ENCODE measurements at regions not wholly inside any gene's neighbourhood (a gene's known extent, or its start where the extent isn't known, plus 50 kb on each side); places are given as distances from the start of the nearest gene placed in this dataset.

DNA sequence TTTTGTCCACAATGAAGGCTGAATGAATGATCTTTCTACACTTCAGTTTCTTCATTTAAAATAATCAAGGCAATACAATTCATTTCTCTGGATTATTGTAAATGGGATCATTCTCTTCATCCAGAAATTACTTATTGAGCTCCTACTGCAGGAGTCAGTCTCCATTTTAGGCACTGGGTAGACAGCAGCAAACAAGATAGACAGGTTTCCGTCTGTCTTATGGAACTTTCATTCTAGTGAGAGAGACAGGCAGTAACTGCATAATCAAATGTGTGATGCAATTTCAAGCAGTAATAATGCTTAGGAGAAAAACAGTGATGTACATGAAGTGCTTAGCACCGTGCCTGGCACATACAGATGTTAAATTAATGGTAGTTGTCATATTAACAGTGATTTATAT lies 118.9 kb downstream of the SUDS3 start:
- ChIA-PET CTCF (no interaction called here), RAD21 (ENCODE audit: low non-redundant PET in 1 of 2, low total read pairs in 2 of 2, uncharacterized antibody in 2 of 2, unreplicated experiment in 2 of 2) (no interaction called here), POLR2A (interaction anchor here (0.7 kb wide), 1 partner anchor 118 kb away, joined by 3 read pairs; no protein-coding TSS in a partner anchor)
- H3K9me2 ChIP-seq (ENCODE audit: insufficient read depth) = no peaks in the 10 kb centered on the region
- no peaks in the 10 kb centered on the region for H3K79me2 ChIP-seq (ENCODE audit: insufficient read depth, low read length)
- no peaks in the 10 kb centered on the region for H3K4me1 ChIP-seq (ENCODE audit: control insufficient read depth in 1 of 2, insufficient read depth in 2 of 2, low read length in 2 of 2)
- no TSS peak for BruUV-seq (replicated peaks)
- peaks cover 16% of the 10 kb centered on the region for H3K27me3 ChIP-seq (ENCODE audit: insufficient read depth, low read length)
- no peaks in the 10 kb centered on the region for H4K20me1 ChIP-seq (ENCODE audit: insufficient read depth)
- no peak overlapping the region for H3K9ac ChIP-seq (ENCODE audit: low read length)
- no peaks in the 10 kb centered on the region for H3K36me3 ChIP-seq (ENCODE audit: control insufficient read depth in 1 of 2, insufficient read depth in 2 of 2, low read length in 2 of 2)
- no peak overlapping the region for H3K4me2 ChIP-seq (ENCODE audit: low read length)
- TF ChIP-seq YY1 (IDR thresholded peaks at IDR 0.05; ENCODE audit: extremely low read depth, insufficient replicate concordance, low read depth, low read length) (no peak), EGR1 (IDR thresholded peaks at IDR 0.05; ENCODE audit: low read depth) (no peak), POLR2A (IDR thresholded peaks at IDR 0.05; ENCODE audit: borderline replicate concordance, extremely low read depth, insufficient read depth, insufficient read length) (no peak), SIN3A (IDR thresholded peaks at IDR 0.05; ENCODE audit: low read depth) (no peak)
- TF ChIP-seq, protein P1, sequence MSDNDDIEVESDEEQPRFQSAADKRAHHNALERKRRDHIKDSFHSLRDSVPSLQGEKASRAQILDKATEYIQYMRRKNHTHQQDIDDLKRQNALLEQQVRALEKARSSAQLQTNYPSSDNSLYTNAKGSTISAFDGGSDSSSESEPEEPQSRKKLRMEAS (IDR thresholded peaks at IDR 0.05) = no peak
- H2AFZ ChIP-seq (ENCODE audit: low read depth, low read length, poor library complexity, severe bottlenecking) = no peak overlapping the region
- DNase-seq (ENCODE audit: low read depth, low spot score) (no peak), ATAC-seq (no peak)
- no peaks in the 10 kb centered on the region for H3K9me3 ChIP-seq (ENCODE audit: control insufficient read depth in 1 of 2, insufficient read depth in 1 of 2, low read depth in 1 of 2, low read length in 2 of 2)
- H3K27ac ChIP-seq (ENCODE audit: low read depth, low read length) = no peak overlapping the region
- intact Hi-C loops (cut with micrococcal nuclease) = no loop called here
- H3K4me3 ChIP-seq (replicated peaks in 1 of 2; ENCODE audit: low read depth in 1 of 2, low read length in 2 of 2) = no peak overlapping the region

DNA sequence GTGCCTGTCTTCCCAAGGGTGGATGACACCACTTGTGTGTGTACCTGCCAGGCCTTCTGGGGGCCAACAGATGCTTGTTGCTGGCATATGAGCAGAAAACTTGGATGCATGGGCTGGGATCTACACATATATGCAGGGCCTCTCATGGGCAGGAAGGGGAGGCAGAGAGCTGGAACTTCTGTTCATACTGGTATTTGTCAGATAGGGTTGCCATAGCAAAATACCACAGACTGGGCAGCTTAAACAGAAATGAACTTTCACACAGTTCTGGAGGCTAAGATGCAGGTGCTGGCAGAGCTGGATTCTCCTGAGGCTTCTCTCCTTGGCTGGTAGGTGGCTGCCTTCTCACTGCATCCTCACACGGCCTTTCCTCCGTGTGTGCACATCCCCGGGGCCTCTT lies 121.8 kb downstream of the SUDS3 start:
- H3K9ac ChIP-seq (ENCODE audit: low read length) = no peak overlapping the region
- no peaks in the 10 kb centered on the region for H3K9me2 ChIP-seq (ENCODE audit: insufficient read depth)
- DNase-seq (ENCODE audit: low read depth, low spot score) (no peak), ATAC-seq (no peak)
- no peaks in the 10 kb centered on the region for H4K20me1 ChIP-seq (ENCODE audit: insufficient read depth)
- intact Hi-C loops (cut with micrococcal nuclease) = no loop called here
- RAD21 ChIA-PET (ENCODE audit: low non-redundant PET in 1 of 2, low total read pairs in 2 of 2, uncharacterized antibody in 2 of 2, unreplicated experiment in 2 of 2) = no interaction called here
- TF ChIP-seq JUND (IDR thresholded peaks at IDR 0.05) (no peak), POLR2AphosphoS5 (IDR thresholded peaks at IDR 0.05; ENCODE audit: low read depth, low read length) (no peak), POLR2A (IDR thresholded peaks at IDR 0.05; ENCODE audit: borderline replicate concordance, extremely low read depth, insufficient read depth, insufficient read length) (no peak), SIN3A (IDR thresholded peaks at IDR 0.05; ENCODE audit: low read depth) (no peak), RAD21 (IDR thresholded peaks at IDR 0.05; ENCODE audit: low read depth) (no peak), ELF1 (IDR thresholded peaks at IDR 0.05; ENCODE audit: borderline replicate concordance, low read depth) (no peak), FOSL1 (IDR thresholded peaks at IDR 0.05; ENCODE audit: low read depth) (no peak), SRF (IDR thresholded peaks at IDR 0.05; ENCODE audit: low read depth) (no peak), SP1 (IDR thresholded peaks at IDR 0.05; ENCODE audit: low read depth) (no peak), CBX3 (IDR thresholded peaks at IDR 0.05; ENCODE audit: low read depth) (no peak), YY1 (IDR thresholded peaks at IDR 0.05; ENCODE audit: extremely low read depth, insufficient replicate concordance, low read depth, low read length) (no peak), TCF7L2 (IDR thresholded peaks at IDR 0.05; ENCODE audit: borderline replicate concordance, extremely low read depth, insufficient read depth, insufficient read length) (no peak), CEBPB (IDR thresholded peaks at IDR 0.05; ENCODE audit: low read depth) (no peak), EZH2phosphoT487 (IDR thresholded peaks at IDR 0.05; ENCODE audit: borderline replicate concordance) (no peak)
- TF ChIP-seq, protein P2, sequence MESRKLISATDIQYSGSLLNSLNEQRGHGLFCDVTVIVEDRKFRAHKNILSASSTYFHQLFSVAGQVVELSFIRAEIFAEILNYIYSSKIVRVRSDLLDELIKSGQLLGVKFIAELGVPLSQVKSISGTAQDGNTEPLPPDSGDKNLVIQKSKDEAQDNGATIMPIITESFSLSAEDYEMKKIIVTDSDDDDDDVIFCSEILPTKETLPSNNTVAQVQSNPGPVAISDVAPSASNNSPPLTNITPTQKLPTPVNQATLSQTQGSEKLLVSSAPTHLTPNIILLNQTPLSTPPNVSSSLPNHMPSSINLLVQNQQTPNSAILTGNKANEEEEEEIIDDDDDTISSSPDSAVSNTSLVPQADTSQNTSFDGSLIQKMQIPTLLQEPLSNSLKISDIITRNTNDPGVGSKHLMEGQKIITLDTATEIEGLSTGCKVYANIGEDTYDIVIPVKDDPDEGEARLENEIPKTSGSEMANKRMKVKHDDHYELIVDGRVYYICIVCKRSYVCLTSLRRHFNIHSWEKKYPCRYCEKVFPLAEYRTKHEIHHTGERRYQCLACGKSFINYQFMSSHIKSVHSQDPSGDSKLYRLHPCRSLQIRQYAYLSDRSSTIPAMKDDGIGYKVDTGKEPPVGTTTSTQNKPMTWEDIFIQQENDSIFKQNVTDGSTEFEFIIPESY (IDR thresholded peaks at IDR 0.05; ENCODE audit: extremely low read depth, insufficient replicate concordance, low read length) = no peak
- TF ChIP-seq, protein P3, sequence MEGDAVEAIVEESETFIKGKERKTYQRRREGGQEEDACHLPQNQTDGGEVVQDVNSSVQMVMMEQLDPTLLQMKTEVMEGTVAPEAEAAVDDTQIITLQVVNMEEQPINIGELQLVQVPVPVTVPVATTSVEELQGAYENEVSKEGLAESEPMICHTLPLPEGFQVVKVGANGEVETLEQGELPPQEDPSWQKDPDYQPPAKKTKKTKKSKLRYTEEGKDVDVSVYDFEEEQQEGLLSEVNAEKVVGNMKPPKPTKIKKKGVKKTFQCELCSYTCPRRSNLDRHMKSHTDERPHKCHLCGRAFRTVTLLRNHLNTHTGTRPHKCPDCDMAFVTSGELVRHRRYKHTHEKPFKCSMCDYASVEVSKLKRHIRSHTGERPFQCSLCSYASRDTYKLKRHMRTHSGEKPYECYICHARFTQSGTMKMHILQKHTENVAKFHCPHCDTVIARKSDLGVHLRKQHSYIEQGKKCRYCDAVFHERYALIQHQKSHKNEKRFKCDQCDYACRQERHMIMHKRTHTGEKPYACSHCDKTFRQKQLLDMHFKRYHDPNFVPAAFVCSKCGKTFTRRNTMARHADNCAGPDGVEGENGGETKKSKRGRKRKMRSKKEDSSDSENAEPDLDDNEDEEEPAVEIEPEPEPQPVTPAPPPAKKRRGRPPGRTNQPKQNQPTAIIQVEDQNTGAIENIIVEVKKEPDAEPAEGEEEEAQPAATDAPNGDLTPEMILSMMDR (IDR thresholded peaks at IDR 0.05 in 2 of 3, conservative IDR thresholded peaks at IDR 0.05 in 1 of 3; ENCODE audit: borderline replicate concordance in 1 of 3, insufficient read depth in 1 of 3, low read depth in 2 of 3, low read length in 2 of 3) = no peak
- TF ChIP-seq, protein P1 (IDR thresholded peaks at IDR 0.05) = no peak
- H3K36me3 ChIP-seq (ENCODE audit: control insufficient read depth in 1 of 2, insufficient read depth in 2 of 2, low read length in 2 of 2) = no peaks in the 10 kb centered on the region
- H3K4me2 ChIP-seq (ENCODE audit: low read length) = no peak overlapping the region
- no peaks in the 10 kb centered on the region for H3K9me3 ChIP-seq (ENCODE audit: control insufficient read depth in 1 of 2, insufficient read depth in 1 of 2, low read depth in 1 of 2, low read length in 2 of 2)
- no peaks in the 10 kb centered on the region for H3K4me1 ChIP-seq (ENCODE audit: control insufficient read depth in 1 of 2, insufficient read depth in 2 of 2, low read length in 2 of 2)
- H3K79me2 ChIP-seq (ENCODE audit: insufficient read depth, low read length) = no peaks in the 10 kb centered on the region
- BruUV-seq (replicated peaks) = no TSS peak
- no peak overlapping the region for H3K27ac ChIP-seq (ENCODE audit: low read depth, low read length)
- no peak overlapping the region for H3K4me3 ChIP-seq (replicated peaks in 1 of 2; ENCODE audit: low read depth in 1 of 2, low read length in 2 of 2)
- POLR2A ChIA-PET = no interaction called here
- CTCF ChIA-PET = no interaction called here
- no peak overlapping the region for H2AFZ ChIP-seq (ENCODE audit: low read depth, low read length, poor library complexity, severe bottlenecking)
- H3K27me3 ChIP-seq (ENCODE audit: insufficient read depth, low read length) = peaks cover 15% of the 10 kb centered on the region

Data from HCT116 (cell line).